CD1c-positive myeloid dendritic cell (primary cell): ENCODE measurements at regions not wholly inside any gene's neighbourhood (a gene's known extent, or its start where the extent isn't known, plus 50 kb on each side); places are given as distances from the start of the nearest gene placed in this dataset.
"Not testable (repeated sequence)": the region's sequence is repeated elsewhere in the genome, so short reads cannot be mapped to it uniquely, and the experiment has no call there.

Experiments
- DNase-seq: peaks from one replicate; pipeline ENCODE4 v3.0.0-alpha.2; 2016; ENCODE audit errors: extremely low spot score

DNA sequence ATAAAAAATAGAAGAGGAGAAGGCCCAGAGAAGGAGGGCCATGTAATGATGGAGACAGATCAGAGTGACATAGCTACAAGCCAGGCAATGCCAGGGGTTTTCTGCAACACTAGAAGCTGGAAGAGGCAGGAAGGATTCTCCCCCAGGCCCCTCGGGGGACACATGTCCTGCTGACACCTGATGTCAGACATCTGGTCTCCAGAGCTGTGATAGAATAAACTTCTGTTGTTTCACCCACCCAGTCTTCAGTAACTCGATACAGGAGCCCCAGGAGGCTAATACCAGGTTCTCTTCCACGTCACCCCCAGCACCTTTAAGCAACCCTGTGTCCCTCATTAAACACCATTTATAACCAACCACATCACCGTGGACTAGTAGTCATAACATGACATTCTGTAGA lies 94.9 kb downstream of the TMEM130 start:
- no peak for DNase-seq

GRCh38 chr7:98777051-98777450 lies 92.8 kb downstream of the TMEM130 start:
- DNase-seq: no peak

DNA sequence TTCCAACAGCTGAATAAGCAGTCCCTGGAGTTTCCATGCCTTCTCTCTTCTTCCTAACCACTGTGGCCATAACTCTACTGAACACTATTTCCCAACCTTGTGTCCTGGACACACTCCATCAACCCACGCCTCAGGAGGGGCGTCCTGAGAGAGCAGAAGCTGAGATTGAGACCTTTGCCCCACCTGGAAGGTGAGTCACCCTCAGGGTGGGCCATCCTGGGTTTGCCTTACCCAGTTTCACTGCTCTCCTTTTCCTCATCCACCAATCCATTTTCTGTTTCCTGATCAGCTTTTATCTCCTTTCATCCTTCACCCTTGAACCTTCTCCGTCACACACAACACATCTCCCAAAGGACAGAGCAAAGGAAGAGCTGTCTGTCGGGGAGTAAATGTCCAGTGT lies 91.4 kb downstream of the TMEM130 start:
- DNase-seq: no peak

DNA sequence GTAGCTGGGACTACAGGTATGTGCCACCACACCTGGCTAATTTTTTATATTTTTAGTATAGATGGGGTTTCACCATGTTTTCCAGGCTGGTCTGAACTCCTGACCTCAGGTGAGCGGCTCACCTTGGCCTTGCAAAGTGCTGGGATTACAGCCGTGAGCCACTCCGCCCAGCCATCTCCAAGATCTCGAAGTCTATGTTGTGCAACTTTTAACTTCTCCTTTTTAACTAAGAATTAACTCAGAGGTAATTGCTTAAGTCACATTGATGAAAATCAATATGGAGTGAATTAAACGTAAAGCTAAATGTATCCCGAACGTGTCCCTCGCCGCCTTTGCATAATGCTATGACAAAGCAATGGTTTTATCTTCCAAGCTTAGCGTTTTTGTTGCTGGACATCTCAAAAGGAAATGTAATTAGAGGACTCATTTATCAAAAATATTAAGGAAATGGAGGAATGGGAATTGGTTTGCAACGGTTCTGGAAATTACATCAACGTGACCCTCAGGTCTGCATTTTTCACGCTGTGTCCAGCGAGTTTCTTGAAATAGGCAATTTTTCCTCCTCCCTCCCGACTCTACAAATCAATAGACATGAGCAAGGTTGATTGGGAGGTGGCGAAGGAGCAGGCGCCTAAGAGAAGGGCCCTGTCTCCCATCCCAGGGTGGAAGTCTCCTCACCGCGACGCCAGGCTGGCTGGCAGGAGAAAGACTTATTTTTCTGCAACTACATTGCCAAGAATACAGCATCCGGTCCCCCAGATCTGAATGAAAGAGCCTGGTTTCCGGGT lies 89.8 kb downstream of the TMEM130 start:
- peak; percentile 47 for DNase-seq

- DNase-seq: no peak
These were observed 85.5 kb downstream of the TMEM130 start for GRCh38 chr7:98784216-98784785.

DNA sequence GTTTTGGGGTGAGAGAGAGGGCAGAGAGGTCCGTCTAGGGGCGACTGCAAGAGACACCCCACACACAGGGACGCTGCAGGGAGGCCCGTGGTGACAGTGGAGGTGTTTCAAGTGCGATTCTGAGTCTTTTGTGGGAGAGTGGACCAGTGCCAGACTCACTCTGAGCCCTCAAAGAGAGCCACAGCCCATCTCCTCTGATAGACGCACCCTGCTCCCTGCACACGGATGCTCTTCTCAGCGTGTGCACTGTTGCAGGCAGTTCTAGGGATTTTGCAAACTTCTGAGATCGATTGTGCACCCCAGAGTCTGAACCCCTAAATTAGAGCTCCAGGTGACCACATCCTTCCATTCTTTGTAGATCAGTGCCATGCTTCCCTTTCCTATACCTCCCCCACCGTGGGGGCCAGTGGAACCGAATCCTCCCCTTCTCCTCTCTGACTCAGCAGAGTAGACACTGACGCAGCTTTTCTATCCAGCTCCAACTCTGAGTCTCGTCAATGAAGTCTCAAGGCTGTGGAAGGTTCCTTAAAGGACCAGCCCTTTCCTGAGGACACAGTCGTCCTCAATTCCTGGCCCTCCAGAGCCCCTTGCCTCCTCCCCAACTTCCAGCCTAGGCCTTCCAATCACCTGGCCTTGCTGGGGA lies 83.8 kb downstream of the TMEM130 start:
- peak; percentile 17 for DNase-seq

DNA sequence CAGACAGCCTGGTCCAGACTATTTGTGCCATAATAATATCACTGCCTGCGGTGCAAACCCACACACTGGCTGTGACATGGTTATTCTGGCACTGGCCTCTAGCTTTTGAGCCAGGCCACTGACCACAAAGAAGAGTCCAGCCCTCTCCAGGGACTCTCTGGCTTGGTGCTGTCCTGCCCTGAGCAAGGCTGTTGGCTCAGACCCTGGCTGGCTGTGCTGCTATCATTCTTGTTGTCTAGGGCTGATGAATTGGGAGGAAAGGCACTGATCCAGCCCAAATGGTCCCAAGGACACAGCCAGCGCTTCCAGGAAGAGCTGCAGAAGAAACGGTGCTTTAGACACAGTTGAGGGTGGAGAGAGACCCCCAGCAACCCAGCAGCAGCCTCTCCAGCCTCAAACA lies 80.8 kb downstream of the TMEM130 start:
- no peak for DNase-seq

GRCh38 chr7:98794453-98794852 lies 75.4 kb downstream of the TMEM130 start:
- DNase-seq: not testable (repeated sequence)

- peak; percentile 32 for DNase-seq
These were observed 73.9 kb downstream of the TMEM130 start for GRCh38 chr7:98795741-98796493.
